Astrocyte of the spinal cord (primary cell): ENCODE measurements at regions not wholly inside any gene's neighbourhood (a gene's known extent, or its start where the extent isn't known, plus 50 kb on each side); places are given as distances from the start of the nearest gene placed in this dataset.

ENCODE experiments used
- DNase-seq: peaks from one replicate; pipeline ENCODE4 v3.0.0; 2011; ENCODE audit warnings: low read depth, low spot score
- H3K4me3 ChIP-seq: 2 replicates; pipeline ENCODE4 v1.5.1; 2011; ENCODE audit warnings: low read depth, mild to moderate bottlenecking, low read length, moderate library complexity
- CTCF ChIP-seq: IDR thresholded peaks from 2 replicates; pipeline ENCODE4 v1.5.1; 2012; ENCODE audit warnings: low read depth, mild to moderate bottlenecking, low read length, inconsistent platforms
- in situ Hi-C: cut with HindIII; loops from 2 replicates; pipeline ENCODE4 v1.10.0; 2017; ENCODE audit warnings: low sequenced_read_pairs

- DNase-seq, result no peak
- no peak overlapping the region for H3K4me3 ChIP-seq
- in situ Hi-C loops, result no loop called here
- TF ChIP-seq CTCF, result no peak
These were observed 1749.6 kb upstream of the FLRT2 start for GRCh38 chr14:83780321-83780720.

- TF ChIP-seq CTCF, result no peak
- DNase-seq, result no peak
- in situ Hi-C loops, result no loop called here
- H3K4me3 ChIP-seq, result no peak overlapping the region
These were observed 1731.5 kb upstream of the FLRT2 start for GRCh38 chr14:83798421-83798820.

- DNase-seq, result no peak
These were observed 1730.7 kb upstream of the FLRT2 start for GRCh38 chr14:83799233-83799632.

GRCh38 chr14:83814896-83815295 is 1715.0 kb upstream of the FLRT2 start:
- in situ Hi-C loops, result no loop called here

More at GRCh38 chr14:83799233-83799632, 1730.7 kb upstream of the FLRT2 start:
- in situ Hi-C loops, result no loop called here
- no peak overlapping the region for H3K4me3 ChIP-seq
- TF ChIP-seq CTCF, result no peak

GRCh38 chr14:83816761-83817160 is 1713.2 kb upstream of the FLRT2 start:
- in situ Hi-C loops, result no loop called here
- DNase-seq, result no peak
- no peak for TF ChIP-seq CTCF
- no peak overlapping the region for H3K4me3 ChIP-seq

More at GRCh38 chr14:83814896-83815295, 1715.0 kb upstream of the FLRT2 start:
- TF ChIP-seq CTCF, result no peak
- no peak for DNase-seq
- no peak overlapping the region for H3K4me3 ChIP-seq

- in situ Hi-C loops, result no loop called here
- no peak for DNase-seq
- H3K4me3 ChIP-seq, result no peak overlapping the region
- no peak for TF ChIP-seq CTCF
These were observed 1704.1 kb upstream of the FLRT2 start for GRCh38 chr14:83825843-83826242.

- no peak for TF ChIP-seq CTCF
- DNase-seq, result peak; percentile 33
- in situ Hi-C loops, result no loop called here
- H3K4me3 ChIP-seq, result no peak overlapping the region
These were observed 1703.1 kb upstream of the FLRT2 start for GRCh38 chr14:83826838-83827237.
